Head of caudate nucleus (tissue), 42 donors: ENCODE measurements at regions not wholly inside any gene's neighbourhood (a gene's known extent, or its start where the extent isn't known, plus 50 kb on each side); places are given as distances from the start of the nearest gene placed in this dataset.
"Not testable (repeated sequence)": the region's sequence is repeated elsewhere in the genome, so short reads cannot be mapped to it uniquely, and the experiment has no call there.

Experiments
- DNase-seq, 42 donors: peaks; one replicate each; pipeline versions ENCODE4 v3.0.0 to v3.0.0-alpha.2; 2020 to 2021; ENCODE audit warnings: mixed read lengths in 7 of 42
- intact Hi-C: fragments of 100-400 bp; cut with DNase I; formaldehyde crosslinking; loops from one replicate; pipeline ENCODE4 v1.15.0; 2022

DNA sequence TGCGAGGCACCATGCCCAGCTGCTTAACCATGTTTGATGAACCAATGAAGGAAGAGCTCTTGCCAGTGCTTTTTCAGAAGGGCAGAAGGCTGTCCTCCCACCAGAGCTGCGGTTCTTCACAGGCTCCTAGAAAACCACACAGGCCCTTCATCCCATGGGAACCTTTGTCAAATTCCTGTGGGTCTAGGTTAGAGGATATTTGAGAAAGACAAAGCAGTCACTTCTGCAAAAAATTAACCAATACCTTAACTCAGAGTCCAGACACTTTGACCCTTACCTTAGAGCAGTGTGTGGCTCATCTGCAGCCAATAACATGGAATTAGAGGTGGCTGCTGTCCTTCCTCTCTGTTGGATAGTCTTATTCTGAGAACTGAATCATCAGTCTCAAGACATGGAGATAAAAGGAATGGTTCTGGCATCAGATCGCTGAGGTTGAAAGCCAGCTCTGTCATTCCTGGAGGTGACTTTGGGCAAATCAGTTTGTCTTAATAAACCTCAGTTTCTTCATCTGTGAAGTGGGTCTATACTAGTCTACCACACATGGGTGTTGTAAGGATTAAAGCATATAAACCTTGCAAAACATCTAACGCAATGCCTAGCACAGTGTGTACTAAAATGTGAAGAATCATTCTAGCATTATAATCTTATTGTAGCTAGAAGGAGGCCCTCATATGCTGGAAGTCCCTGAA lies 65.1 kb upstream of the PIP4K2A start:
- intact Hi-C loops, result no loop called here
- no peak for DNase-seq

DNA sequence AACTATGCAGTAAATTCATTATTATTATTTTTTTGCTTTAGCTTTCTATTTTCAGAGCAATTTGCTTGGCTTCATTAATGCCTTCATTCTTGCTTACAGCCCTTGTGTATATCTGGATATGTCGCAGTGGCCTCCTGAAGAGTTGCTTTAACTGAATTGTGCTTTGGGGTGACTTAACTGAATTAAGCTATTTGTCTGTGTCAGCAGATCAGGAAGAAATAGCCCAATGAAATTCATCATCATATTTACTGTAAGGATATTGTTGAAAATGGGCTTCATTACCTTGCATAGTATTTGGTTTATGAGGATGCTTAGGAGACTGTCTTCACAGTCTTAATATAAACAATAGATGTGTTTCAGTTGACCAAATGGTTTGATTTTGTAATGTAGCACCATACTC lies 59.7 kb upstream of the PIP4K2A start:
- DNase-seq, result no peak
- intact Hi-C loops, result no loop called here

DNA sequence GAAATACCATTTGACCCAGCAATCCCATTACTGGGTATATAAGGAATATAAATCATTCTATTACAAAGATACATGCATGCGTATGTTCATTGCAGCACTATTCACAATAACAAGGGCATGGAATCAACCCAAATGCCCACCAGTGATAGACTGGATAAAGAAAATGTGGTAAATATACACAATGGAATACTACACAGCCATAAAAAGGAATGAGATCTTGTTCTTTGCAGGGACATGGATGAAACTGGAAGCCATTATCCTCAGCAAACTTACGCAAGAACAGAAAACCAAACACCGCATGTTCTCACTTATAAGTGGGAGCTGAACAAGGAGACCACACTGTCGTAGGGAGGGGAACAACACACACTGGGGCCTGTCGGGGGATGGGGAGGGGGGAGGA lies 57.3 kb upstream of the PIP4K2A start:
- DNase-seq, intact Hi-C loops: not testable (repeated sequence)

DNA sequence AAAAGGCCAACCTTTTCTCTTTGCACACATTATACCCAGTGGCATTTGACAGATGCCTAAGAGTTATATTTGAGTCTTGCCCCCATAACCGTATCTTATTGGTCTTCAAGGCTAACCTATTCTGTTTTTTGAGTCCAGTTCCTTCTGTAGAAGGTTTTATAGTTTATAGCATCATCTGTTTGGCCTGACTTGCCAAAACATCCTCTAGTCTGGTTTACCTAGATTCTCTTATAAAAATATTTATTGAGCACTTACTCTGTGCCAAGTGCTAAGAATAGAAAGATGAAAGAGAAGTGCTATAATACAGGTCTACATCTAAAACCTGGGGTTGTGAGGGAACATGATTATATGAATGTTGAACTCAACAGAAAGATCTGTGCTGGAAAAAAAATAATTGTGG lies 55.9 kb upstream of the PIP4K2A start:
- intact Hi-C loops, result no loop called here

DNA sequence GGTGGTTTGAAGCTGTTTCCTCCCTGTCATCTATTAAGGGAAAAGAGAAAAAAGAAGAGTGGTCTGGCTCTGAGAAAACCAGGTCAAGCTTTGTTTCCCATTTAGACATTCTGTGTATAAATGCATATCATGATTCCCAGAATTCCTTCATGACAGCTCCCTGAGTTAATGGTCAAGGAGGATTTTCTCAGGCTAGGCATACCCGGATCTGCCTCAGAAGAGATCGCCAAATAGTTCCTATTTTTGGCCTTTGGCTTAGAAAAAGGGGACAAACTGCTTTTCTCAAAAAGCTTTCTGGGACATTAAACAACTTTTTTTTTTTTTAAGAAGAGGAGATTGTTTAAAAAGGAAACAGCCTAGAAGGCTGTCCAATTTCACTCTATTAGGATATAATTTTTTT lies 53.5 kb upstream of the PIP4K2A start:
- intact Hi-C loops, result no loop called here
- DNase-seq, result no peak

More for the DNA sequence above, 55.9 kb upstream of the PIP4K2A start:
- DNase-seq, result no peak

DNA sequence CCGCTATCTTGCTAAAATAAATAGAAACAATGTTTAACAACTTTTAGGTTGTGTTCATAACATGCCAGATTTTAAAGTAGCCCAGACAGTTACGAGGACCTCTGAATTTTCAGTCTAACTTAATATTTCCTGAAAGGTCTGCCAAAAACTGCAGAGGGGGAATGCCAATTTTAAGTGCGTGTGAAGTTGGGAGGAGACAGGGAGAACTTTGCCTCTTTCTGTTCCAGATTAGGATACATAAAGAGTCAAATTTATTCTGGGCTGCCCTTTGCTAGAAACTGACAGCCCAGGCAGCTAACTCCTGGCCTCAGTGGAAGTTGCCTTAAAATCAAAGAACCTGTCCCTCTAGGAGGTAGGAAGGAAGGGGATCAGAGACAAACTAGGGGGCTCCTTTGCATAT lies 52.3 kb upstream of the PIP4K2A start:
- DNase-seq, result no peak
- intact Hi-C loops, result no loop called here

DNA sequence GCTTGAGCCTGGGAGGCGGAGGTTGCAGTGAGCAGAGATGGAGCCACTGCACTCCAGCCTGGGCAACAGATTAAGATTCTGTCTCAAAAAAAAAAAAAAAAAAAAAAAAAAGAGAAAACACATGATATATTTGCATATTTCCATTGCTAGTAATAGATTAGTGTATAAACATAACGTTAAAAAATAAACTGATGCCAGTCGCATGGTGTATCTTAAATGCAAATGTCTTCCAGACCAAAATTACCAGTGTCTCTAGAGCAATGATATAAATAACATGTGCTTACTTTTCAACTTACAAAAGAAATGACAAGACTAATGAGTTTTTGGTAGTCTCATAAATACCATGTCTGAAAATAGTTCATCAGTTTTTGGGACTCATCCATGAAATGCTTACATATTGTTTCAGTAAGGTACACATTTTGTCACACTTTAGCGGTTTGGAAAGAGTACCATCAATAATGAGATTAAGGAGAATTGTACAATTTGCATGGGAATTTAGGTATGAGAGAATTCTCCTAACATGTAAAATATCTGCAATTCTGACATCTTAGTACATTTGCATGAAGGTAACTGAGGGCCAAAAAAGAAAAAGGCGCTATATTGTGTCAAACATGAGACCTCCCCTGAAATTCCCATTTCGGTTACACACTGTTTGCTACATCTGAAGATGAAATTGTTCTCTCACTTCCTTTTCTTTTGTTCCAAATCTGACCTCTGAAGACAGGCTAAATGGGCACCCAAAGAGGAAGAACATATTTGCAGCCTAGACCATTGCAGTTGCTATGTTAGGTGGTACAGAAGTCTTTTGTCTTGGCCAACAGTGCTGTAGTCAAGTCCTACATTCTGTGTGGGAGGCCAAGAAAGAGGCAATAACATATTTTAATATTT lies 51.5 kb upstream of the PIP4K2A start:
- no peak for DNase-seq
- intact Hi-C loops, result no loop called here

DNA sequence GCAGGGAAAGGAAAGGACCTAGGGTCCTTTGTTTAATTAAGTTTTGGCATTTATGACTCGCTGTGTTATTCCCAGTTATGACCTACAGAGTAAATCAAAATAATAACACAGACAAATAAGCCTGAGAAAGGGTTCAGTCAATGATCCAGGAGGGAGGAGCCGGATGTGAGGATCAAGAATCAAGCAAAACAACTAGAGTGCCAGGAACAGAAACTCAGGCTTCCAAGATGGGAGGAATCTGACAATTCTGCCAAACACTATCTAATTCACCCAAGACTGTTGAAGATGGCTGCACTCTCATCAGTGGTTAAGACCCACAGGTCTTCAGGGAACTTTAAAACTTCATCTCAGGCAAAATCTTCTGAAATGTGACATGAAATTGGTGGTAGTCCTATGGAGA lies 50.3 kb upstream of the PIP4K2A start:
- DNase-seq, result no peak
- intact Hi-C loops, result no loop called here
